ENCODE measurements at regions not wholly inside any gene's neighbourhood (a gene's known extent, or its start where the extent isn't known, plus 50 kb on each side); places are given as distances from the start of the nearest gene placed in this dataset.
"Not testable (repeated sequence)": the region's sequence is repeated elsewhere in the genome, so short reads cannot be mapped to it uniquely, and the experiment has no call there.

DNA sequence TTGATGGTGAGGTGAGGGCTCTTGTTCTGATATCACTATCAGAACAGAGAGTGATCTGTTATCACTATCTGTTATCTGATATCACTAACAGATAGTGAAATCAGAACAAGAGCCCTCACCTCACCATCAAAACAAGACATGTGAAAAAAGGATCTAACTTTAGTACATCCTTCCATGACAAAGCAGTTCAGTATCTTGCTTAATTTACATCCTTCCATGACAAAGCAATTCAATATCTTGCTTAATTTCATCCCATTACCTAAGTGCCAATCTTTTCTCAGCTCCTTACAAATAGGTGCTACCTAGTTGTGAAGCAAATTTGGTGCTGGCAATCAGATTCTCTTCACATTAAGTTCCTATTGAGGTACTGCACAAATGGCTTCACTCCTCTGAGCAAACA, 1865.6 kb upstream of the FLRT2 start:
- no peak for DNase-seq

- DNase-seq = no peak
Observed at GRCh38 chr14:83689265-83689664, 1840.7 kb upstream of the FLRT2 start.

DNA sequence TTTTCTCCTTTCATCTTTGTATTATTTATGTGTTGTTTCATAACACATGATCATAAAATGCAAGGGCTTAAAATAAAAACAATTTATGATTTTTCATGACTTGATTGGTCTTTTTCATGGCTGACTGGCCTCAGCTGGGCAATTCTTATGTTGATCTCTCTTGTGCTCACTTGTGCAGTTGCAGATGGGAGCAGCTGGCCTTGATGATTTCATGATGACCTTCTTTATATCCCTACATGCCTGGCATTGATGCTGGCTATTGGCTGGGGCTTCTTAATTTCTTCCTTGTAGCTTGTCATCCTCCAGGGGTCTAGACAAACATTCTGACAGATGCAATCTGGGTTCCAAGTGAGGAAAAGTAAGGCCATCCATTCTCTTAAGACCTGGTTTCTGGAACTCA, 1832.8 kb upstream of the FLRT2 start:
- no peak for DNase-seq

GRCh38 chr14:83702619-83703018, 1827.3 kb upstream of the FLRT2 start:
- no peak for DNase-seq

GRCh38 chr14:83706231-83706954, 1823.6 kb upstream of the FLRT2 start:
- no peak for DNase-seq

DNA sequence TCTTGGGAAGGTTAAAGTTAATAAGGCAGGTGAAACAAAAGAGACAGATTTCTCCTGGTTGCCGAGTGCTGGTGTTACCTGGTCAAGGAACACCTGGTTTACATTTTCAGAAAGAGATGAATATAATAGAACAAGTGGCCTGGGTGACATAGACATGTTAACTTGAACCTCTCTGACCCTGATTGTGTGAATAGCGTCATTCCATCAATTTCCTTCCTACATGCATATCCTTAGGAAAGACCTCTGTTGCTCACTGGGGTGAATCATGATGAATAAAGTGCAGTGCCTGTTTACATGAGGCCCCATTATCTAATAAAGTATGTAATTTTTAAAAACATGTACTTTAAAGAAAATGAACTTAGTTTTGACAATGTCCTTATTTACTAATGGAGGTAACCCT, 1822.9 kb upstream of the FLRT2 start:
- DNase-seq = no peak

DNA sequence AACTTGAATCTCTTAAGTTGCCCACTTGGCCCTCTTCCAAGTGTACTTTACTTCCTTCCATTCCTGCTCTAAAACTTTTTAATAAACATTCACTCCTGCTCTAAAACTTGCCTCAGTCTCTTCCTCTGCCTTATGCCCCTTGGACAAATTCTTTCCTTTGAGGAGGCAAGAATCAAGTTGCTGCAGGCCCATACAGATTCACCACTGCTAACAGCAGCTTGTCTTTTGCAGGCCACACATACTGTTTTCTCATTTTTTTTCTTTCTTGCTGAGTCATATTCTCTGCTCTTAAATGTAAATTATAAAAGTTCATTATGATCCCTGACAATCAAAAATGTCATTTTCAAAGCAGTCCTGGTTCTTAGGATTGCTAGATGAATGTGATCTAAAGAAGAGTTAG, 1820.8 kb upstream of the FLRT2 start:
- DNase-seq = no peak

GRCh38 chr14:83711046-83711445, 1818.9 kb upstream of the FLRT2 start:
- DNase-seq = no peak

DNA sequence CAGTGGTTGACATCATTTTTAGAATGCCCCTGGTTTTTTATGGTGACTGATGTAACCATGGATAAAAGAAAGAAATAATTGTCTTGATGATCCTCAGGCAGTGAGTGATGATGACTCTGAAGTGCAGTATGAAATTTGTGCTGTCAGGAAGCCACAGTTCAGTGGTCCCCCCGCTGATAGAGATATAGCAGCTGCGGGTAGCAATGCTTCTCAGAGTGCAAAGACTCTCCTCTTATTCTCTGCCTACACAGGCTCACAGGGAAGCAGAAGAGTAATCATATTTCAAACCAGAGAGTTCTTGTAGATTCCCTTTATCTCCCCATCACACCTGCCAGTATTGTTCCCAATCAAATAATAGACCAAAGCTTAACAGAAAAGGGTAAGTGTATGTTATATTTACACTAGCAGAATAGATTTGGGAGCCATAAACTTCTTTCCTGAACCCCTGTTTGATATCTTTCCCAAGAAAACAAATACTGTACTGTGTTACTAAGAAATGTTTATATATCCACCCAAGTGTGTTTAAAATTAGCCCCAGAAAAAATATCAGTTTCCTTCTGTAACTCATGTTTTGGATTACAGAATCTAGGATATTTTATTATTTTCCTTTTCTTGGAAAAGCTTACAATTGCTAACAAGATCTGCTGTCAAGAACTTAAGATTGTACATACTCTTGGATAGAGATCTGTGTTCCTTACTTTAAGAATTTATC, 1817.4 kb upstream of the FLRT2 start:
- no peak for DNase-seq

- no peak for DNase-seq
Observed at GRCh38 chr14:83713732-83714131, 1816.2 kb upstream of the FLRT2 start.

GRCh38 chr14:83714151-83714550, 1815.8 kb upstream of the FLRT2 start:
- DNase-seq = no peak

DNA sequence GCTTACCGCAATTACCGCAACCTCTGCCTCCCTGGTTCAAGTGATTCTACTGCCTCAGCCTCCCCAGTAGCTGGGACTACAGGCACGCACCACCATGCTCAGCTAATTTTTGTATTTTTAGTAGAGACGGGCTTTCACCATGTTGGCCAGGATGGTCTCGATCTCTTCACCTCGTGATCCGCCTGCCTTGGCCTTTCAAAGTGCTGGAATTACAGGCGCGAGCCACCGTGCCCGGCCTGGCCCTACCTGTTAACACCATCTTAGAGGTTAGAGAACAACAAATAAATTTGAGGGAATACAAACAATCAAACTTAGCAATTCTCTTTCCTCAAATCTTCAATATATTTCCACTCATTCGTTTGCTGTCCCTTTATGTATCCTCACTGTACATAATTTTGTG, 1810.5 kb upstream of the FLRT2 start:
- DNase-seq = not testable (repeated sequence)

- DNase-seq = no peak
Observed at GRCh38 chr14:83733670-83734069, 1796.3 kb upstream of the FLRT2 start.

- no peak for DNase-seq
Observed at GRCh38 chr14:83734431-83734830, 1795.5 kb upstream of the FLRT2 start.

DNA sequence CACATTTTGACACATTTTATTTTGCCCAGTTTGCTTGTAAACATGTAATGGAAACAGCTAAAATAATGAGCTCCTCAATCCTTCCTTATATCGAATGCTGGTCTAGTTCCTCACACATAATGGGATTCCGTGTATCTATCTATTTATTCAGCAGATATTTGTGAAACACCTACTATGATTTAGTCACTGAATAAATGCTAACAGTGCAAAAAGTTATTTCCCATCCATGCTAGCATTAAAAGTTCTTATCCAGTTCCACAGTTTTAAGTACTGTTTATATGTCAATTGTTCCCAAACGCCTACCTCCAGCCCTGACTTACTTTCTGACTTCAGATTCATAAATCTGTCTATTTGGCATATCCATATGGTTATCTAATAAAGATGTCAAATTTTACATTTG, 1788.7 kb upstream of the FLRT2 start:
- DNase-seq = no peak

GRCh38 chr14:83744224-83744623, 1785.7 kb upstream of the FLRT2 start:
- no peak for DNase-seq

- DNase-seq = no peak
Observed at GRCh38 chr14:83744891-83745290, 1785.1 kb upstream of the FLRT2 start.

GRCh38 chr14:83746336-83746735, 1783.6 kb upstream of the FLRT2 start:
- DNase-seq = no peak

DNA sequence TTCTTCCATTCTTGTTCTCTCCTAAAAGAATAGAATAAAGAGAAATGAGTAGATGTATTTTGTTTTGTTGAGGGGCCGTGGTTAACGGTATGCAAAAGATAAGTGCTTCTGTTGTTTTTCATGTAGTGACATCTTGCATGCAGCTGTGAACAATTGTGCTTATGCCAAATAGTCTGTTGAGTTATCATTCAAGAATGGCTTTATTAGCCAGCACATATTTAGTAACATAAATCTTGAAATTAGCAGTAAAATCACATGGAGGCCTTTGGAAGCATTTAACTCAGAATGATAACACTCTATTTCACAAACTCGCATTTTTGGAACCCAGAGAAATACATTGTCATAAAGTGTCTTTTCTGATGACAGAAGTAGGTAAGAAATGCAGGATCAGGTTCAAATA, 1772.0 kb upstream of the FLRT2 start:
- no peak for DNase-seq

DNA sequence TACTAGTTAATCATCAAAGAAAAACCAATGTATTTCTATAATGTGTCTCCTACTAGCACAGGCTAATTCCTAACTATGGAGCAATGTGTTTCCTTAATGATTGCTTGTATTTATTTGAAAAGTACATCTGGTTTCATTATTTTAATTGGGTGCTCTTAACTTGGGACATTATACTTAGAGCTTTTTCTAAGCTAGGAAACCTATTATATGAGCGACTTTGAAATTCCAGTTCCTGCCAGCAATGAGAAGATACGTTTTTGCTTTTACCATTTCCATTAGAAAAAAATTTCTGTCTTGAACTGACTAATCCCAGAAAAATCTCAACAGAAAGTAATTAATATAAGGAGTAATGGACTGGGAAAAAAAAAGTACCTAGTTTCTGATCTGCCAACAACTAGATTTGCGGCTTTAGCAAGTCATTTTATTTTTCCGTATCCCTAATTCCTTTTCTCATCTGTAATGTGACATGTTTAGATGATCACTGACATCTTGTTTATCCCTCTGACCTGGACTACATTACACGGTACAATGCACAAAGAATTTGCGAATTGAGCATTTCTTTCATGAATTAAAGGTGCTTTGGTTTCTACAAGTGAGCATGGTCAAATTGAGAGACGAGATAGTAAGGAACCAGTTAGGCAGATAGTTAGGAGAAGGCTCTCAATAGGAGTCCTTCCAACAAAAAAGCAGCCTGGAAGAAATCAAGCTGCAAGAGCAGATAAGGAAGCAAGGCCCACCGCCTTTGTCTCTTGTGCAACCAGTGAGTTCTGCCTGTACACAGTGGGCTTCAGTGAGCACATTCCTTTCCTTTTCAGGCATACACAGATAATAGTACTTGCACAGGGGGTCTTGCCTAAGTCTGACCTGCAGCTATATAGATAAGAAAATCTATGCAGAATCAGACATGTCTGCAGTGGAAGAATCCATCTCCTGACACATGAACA, 1765.0 kb upstream of the FLRT2 start:
- no peak for DNase-seq

GRCh38 chr14:83777516-83777915, 1752.4 kb upstream of the FLRT2 start:
- no peak for DNase-seq

- no peak for DNase-seq
Observed at GRCh38 chr14:83779266-83779665, 1750.7 kb upstream of the FLRT2 start.

- no peak for DNase-seq
Observed at GRCh38 chr14:83780321-83780720, 1749.6 kb upstream of the FLRT2 start.

DNA sequence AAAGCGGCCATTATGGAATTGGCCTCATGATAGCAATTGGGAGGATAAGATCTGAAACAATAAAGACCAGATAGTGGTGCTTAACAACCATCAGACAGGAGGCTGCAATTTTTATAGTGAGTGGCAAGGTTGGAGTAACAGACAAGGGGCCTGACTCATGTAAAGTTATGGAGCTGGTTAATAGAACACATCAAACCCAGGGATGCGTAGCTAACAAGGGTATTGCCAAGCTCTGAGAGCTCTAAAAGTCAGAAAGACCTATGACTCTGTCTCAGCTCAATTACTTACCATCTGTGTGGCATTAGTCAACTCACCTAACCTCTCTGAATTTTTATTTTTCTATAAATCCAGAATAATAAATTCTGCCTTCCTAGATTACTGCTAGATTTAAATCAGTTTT, 1731.5 kb upstream of the FLRT2 start:
- no peak for DNase-seq

Data from NCI-H774 (cell line).